ENCODE measurements at regions not wholly inside any gene's neighbourhood (a gene's known extent, or its start where the extent isn't known, plus 50 kb on each side); places are given as distances from the start of the nearest gene placed in this dataset.

- intact Hi-C loops (cut with micrococcal nuclease; ENCODE audit: unreplicated experiment), result no loop called here
- Histone ChIP-seq H4K20me1 (ENCODE audit: insufficient read depth, low read length) (no peaks in the 10 kb centered on the region), H2AFZ (ENCODE audit: low read length) (no peak overlapping the region), H3K4me2 (ENCODE audit: low read length) (no peak overlapping the region), H3K4me1 (ENCODE audit: insufficient read depth, low read length, poor library complexity, severe bottlenecking) (no peaks in the 10 kb centered on the region), H3K4me3 (ENCODE audit: low read depth, low read length, poor library complexity, severe bottlenecking) (no peak overlapping the region), H3K36me3 (ENCODE audit: insufficient read depth, low read length) (no peaks in the 10 kb centered on the region), H3K9me3 (ENCODE audit: low read length) (no peaks in the 10 kb centered on the region), H3K79me2 (ENCODE audit: insufficient read depth, low read depth, low read length) (no peaks in the 10 kb centered on the region), H3K9me2 (ENCODE audit: insufficient read depth, low read length) (no peaks in the 10 kb centered on the region), H3K27ac (ENCODE audit: low read depth, low read length, poor library complexity, severe bottlenecking) (no peak overlapping the region)
- POLR2A ChIA-PET, result no interaction called here
- TF ChIP-seq EZH2phosphoT487 (IDR thresholded peaks at IDR 0.05; ENCODE audit: borderline replicate concordance, low read depth, low read length), result no peak
- TF ChIP-seq, protein P1, sequence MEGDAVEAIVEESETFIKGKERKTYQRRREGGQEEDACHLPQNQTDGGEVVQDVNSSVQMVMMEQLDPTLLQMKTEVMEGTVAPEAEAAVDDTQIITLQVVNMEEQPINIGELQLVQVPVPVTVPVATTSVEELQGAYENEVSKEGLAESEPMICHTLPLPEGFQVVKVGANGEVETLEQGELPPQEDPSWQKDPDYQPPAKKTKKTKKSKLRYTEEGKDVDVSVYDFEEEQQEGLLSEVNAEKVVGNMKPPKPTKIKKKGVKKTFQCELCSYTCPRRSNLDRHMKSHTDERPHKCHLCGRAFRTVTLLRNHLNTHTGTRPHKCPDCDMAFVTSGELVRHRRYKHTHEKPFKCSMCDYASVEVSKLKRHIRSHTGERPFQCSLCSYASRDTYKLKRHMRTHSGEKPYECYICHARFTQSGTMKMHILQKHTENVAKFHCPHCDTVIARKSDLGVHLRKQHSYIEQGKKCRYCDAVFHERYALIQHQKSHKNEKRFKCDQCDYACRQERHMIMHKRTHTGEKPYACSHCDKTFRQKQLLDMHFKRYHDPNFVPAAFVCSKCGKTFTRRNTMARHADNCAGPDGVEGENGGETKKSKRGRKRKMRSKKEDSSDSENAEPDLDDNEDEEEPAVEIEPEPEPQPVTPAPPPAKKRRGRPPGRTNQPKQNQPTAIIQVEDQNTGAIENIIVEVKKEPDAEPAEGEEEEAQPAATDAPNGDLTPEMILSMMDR (conservative IDR thresholded peaks at IDR 0.05; ENCODE audit: low read length), result no peak
- BruUV-seq (replicated peaks), result no TSS peak
- no peak for DNase-seq (ENCODE audit: low spot score)
- CTCF ChIA-PET (ENCODE audit: unreplicated experiment), result no interaction called here
Observed at GRCh38 chr6:33882154-33882553, 78.4 kb upstream of the MLN start.

- Histone ChIP-seq H3K4me2 (ENCODE audit: low read length) (no peak overlapping the region), H3K4me3 (ENCODE audit: low read depth, low read length, poor library complexity, severe bottlenecking) (no peak overlapping the region), H3K36me3 (ENCODE audit: insufficient read depth, low read length) (no peaks in the 10 kb centered on the region), H2AFZ (ENCODE audit: low read length) (no peak overlapping the region), H3K27ac (ENCODE audit: low read depth, low read length, poor library complexity, severe bottlenecking) (no peak overlapping the region), H3K9me3 (ENCODE audit: low read length) (no peaks in the 10 kb centered on the region), H4K20me1 (ENCODE audit: insufficient read depth, low read length) (no peaks in the 10 kb centered on the region), H3K4me1 (ENCODE audit: insufficient read depth, low read length, poor library complexity, severe bottlenecking) (no peaks in the 10 kb centered on the region), H3K79me2 (ENCODE audit: insufficient read depth, low read depth, low read length) (no peaks in the 10 kb centered on the region), H3K9me2 (ENCODE audit: insufficient read depth, low read length) (no peaks in the 10 kb centered on the region)
- POLR2A ChIA-PET, result no interaction called here
- intact Hi-C loops (cut with micrococcal nuclease; ENCODE audit: unreplicated experiment), result no loop called here
- CTCF ChIA-PET (ENCODE audit: unreplicated experiment), result no interaction called here
- no peak for DNase-seq (ENCODE audit: low spot score)
- BruUV-seq (replicated peaks), result no TSS peak
- TF ChIP-seq EZH2phosphoT487 (IDR thresholded peaks at IDR 0.05; ENCODE audit: borderline replicate concordance, low read depth, low read length), result no peak
- TF ChIP-seq, protein P1 (conservative IDR thresholded peaks at IDR 0.05; ENCODE audit: low read length), result no peak
Observed at GRCh38 chr6:33880766-33881165, 77.0 kb upstream of the MLN start.

GRCh38 chr6:33880104-33880678 is 76.4 kb upstream of the MLN start:
- H2AFZ ChIP-seq (ENCODE audit: low read length), result no peak overlapping the region
- no peaks in the 10 kb centered on the region for H3K36me3 ChIP-seq (ENCODE audit: insufficient read depth, low read length)
- H4K20me1 ChIP-seq (ENCODE audit: insufficient read depth, low read length), result no peaks in the 10 kb centered on the region
- no peak overlapping the region for H3K4me3 ChIP-seq (ENCODE audit: low read depth, low read length, poor library complexity, severe bottlenecking)
- H3K4me1 ChIP-seq (ENCODE audit: insufficient read depth, low read length, poor library complexity, severe bottlenecking), result no peaks in the 10 kb centered on the region
- DNase-seq (ENCODE audit: low spot score), result no peak
- H3K9me3 ChIP-seq (ENCODE audit: low read length), result no peaks in the 10 kb centered on the region
- ChIA-PET CTCF (ENCODE audit: unreplicated experiment) (no interaction called here), POLR2A (no interaction called here)
- no TSS peak for BruUV-seq (replicated peaks)
- H3K9me2 ChIP-seq (ENCODE audit: insufficient read depth, low read length), result no peaks in the 10 kb centered on the region
- TF ChIP-seq, protein P1 (conservative IDR thresholded peaks at IDR 0.05; ENCODE audit: low read length), result no peak
- TF ChIP-seq EZH2phosphoT487 (IDR thresholded peaks at IDR 0.05; ENCODE audit: borderline replicate concordance, low read depth, low read length), result no peak
- no peaks in the 10 kb centered on the region for H3K79me2 ChIP-seq (ENCODE audit: insufficient read depth, low read depth, low read length)
- intact Hi-C loops (cut with micrococcal nuclease; ENCODE audit: unreplicated experiment), result no loop called here
- no peak overlapping the region for H3K4me2 ChIP-seq (ENCODE audit: low read length)
- no peak overlapping the region for H3K27ac ChIP-seq (ENCODE audit: low read depth, low read length, poor library complexity, severe bottlenecking)
